ENCODE measurements at regions not wholly inside any gene's neighbourhood (a gene's known extent, or its start where the extent isn't known, plus 50 kb on each side); places are given as distances from the start of the nearest gene placed in this dataset.

DNA sequence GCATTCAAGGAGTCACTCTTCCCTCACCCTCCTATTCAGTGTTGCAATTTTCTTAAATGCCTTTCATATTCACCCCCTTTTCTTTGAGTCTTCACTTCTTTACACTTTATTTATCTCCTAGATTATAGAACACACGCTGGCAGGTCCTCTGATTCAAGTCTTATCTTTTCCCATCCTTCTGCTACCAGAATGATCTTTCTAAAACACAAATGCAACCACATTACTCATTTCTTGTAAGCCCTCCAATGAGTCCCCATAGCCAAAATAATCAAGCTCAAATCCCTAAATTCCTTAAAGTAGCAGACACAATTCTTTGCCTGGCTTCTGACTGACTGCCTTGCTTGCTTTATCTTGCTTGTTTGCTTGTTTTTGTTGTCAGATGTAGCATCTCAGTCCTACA, 920.0 kb downstream of the TFAP2A start:
- intact Hi-C loops (cut with DNase I): no loop called here
- DNase-seq (ENCODE audit: low spot score) (no peak), ATAC-seq (no peak)

DNA sequence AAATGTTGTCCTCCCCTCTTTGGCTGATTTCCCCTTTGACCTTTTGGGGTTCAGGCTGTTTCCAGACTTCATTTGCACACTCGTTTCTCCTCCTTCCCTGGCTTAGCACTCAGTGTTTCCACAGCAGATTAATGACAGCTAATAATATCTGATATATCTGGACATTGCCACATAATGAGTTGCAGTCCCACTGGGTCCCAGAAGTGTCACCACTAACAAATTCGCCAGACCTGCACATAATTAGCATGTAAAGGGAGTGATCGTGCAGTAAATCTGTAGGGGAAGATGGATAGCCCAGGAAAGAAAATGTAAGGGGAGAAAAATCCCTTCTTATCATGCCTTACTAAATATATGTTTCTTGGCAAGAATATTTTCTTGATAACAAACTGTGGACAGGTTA, 922.1 kb downstream of the TFAP2A start:
- DNase-seq (ENCODE audit: low spot score) (no peak), ATAC-seq (no peak)
- intact Hi-C loops (cut with DNase I): no loop called here

DNA sequence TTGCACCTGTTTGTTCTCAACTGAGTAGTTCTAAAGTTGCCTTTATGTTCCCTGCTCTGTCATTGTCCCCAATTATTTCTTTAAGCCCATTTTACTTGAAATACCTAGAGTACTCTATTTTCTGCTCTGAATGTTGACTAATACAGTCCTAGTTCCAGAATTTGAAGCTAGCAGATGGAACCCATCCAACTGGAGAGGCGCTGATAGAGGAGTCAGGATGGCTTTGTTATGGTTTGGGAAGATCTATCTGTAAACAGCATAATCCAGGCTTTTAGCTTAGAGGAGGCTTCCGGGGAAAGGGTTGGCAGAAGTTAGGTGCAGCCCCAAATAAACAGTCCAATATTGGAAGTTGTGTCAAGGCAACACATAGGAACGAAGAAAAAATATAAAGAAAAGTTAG, 927.7 kb downstream of the TFAP2A start:
- ATAC-seq (no peak), DNase-seq (ENCODE audit: low spot score) (no peak)
- intact Hi-C loops (cut with DNase I): no loop called here

DNA sequence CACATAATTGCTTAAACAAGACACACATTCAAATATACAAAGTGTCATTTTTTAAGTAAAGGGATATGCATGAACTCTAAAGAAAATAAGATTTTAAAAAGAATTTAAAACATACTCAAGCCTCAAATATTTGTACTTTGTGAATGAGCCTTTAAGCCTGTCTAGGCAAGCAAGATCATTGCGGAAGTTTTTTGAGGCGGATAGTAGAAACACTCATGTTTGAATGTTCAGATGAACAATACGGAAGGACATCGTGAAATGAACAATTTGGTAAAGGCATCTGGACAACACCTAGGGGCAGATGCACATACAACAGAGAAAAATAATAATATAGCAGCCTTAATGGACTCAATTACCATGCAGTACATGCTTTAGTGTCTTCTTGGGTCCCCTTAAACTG, 928.9 kb downstream of the TFAP2A start:
- intact Hi-C loops (cut with DNase I): no loop called here
- ATAC-seq: no peak
- no peak for DNase-seq (ENCODE audit: low spot score)

DNA sequence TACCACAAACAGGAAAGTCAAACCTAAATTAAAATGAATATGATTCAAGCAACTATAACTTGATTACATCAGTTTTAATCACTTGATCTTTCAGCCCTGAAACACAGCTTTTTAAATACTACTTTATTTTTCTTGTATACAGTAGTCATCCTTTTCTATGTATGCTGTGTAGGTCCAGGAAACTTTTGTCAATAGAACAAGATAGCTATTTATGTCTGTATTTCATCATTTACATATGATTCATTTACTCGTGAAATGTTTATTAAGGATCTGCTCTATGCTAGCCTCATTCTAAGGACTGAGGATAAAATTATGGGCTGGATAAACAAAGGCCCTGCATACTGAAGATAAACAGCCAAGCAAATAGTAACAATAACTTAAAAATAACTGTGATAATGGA, 930.2 kb downstream of the TFAP2A start:
- DNase-seq (ENCODE audit: low spot score) (no peak), ATAC-seq (no peak)
- intact Hi-C loops (cut with DNase I): no loop called here

DNA sequence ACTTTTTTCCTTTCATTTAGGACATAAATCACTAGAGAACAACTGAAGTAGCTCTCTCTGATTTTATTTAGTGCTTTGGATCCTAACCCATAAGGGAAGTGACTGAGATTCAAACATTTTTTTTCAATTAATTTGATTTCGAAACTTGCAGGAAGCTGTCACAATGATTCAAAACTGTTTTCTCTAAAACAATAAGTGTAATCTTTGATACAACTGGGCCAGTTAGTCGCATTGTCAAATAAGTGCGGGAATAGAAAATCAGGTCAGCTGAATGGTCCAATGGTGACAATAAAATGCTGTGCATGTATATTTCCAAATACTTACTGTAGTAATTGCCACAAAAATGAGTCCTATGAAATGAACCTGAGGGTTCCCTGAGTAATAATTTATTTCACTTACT, 930.8 kb downstream of the TFAP2A start:
- ATAC-seq: no peak
- intact Hi-C loops (cut with DNase I): no loop called here
- no peak for DNase-seq (ENCODE audit: low spot score)

DNA sequence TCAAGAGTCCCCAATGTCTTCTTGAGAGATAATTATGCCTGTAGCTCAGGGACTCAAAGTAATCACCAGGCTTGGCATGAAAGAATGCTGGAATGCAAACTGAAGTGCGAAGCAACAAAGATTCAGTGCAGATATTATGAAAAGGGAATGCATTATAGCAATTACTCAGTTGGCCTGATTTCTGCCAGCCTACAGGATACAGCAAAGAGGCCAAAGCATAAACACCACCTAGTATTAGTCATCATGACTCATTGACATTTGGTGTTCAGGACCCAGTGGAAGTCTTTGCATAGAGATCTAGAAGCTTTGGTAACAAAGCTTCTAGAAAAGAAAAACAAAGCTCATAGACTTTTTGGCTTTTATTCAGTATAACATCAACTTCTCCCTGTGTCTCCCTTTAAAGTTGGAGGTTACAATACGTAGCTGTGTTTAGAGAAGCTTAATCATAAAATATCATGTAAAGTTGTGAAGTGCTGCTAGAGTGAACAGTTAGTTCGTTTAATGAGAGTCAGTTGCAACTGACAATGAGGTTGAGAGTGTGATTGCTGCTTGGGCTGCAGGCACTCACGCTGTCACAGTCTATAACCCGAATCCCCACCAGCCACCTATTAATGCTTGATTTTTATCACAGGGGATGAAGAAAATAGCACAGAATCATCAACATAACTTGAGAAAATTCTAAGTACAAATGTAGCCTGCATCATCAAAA, 932.7 kb downstream of the TFAP2A start:
- intact Hi-C loops (cut with DNase I): no loop called here
- ATAC-seq: no peak
- DNase-seq (ENCODE audit: low spot score): no peak

GRCh38 chr6:9481292-9482029, 933.4 kb downstream of the TFAP2A start:
- DNase-seq (ENCODE audit: low spot score) (no peak), ATAC-seq (no peak)
- intact Hi-C loops (cut with DNase I): no loop called here

GRCh38 chr6:9468277-9468676, 946.6 kb downstream of the TFAP2A start:
- intact Hi-C loops (cut with DNase I): no loop called here
- no peak for ATAC-seq
- no peak for DNase-seq (ENCODE audit: low spot score)

GRCh38 chr6:9467741-9468140, 947.1 kb downstream of the TFAP2A start:
- intact Hi-C loops (cut with DNase I): no loop called here
- DNase-seq (ENCODE audit: low spot score) (no peak), ATAC-seq (no peak)

GRCh38 chr6:9464583-9464982, 950.3 kb downstream of the TFAP2A start:
- DNase-seq (ENCODE audit: low spot score) (no peak), ATAC-seq (no peak)
- intact Hi-C loops (cut with DNase I): no loop called here

- intact Hi-C loops (cut with DNase I): no loop called here
- DNase-seq (ENCODE audit: low spot score) (no peak), ATAC-seq (no peak)
Measured at GRCh38 chr6:9463311-9463710, 951.6 kb downstream of the TFAP2A start.

- ATAC-seq (no peak), DNase-seq (ENCODE audit: low spot score) (no peak)
- intact Hi-C loops (cut with DNase I): no loop called here
Measured at GRCh38 chr6:9461188-9461587, 953.7 kb downstream of the TFAP2A start.

GRCh38 chr6:9458424-9458823, 956.5 kb downstream of the TFAP2A start:
- no peak for ATAC-seq

GRCh38 chr6:9455864-9456658, 958.8 kb downstream of the TFAP2A start:
- intact Hi-C loops (cut with DNase I): no loop called here
- ATAC-seq: no peak

More at GRCh38 chr6:9458424-9458823, 956.5 kb downstream of the TFAP2A start:
- intact Hi-C loops (cut with DNase I): no loop called here
- no peak for DNase-seq (ENCODE audit: low spot score)

GRCh38 chr6:9439621-9440330, 975.1 kb downstream of the TFAP2A start:
- intact Hi-C loops (cut with DNase I): no loop called here
- DNase-seq (ENCODE audit: low spot score): no peak
- ATAC-seq: no peak

More at GRCh38 chr6:9455864-9456658, 958.8 kb downstream of the TFAP2A start:
- no peak for DNase-seq (ENCODE audit: low spot score)

GRCh38 chr6:9437836-9438235, 977.0 kb downstream of the TFAP2A start:
- intact Hi-C loops (cut with DNase I): no loop called here
- no peak for ATAC-seq
- no peak for DNase-seq (ENCODE audit: low spot score)

- intact Hi-C loops (cut with DNase I): no loop called here
- no peak for DNase-seq (ENCODE audit: low spot score)
- no peak for ATAC-seq
Measured at GRCh38 chr6:9435281-9435680, 979.6 kb downstream of the TFAP2A start.

- no peak for ATAC-seq
- no peak for DNase-seq (ENCODE audit: low spot score)
- intact Hi-C loops (cut with DNase I): no loop called here
Measured at GRCh38 chr6:9431945-9432344, 982.9 kb downstream of the TFAP2A start.
